A673 (cell line): ENCODE measurements at regions not wholly inside any gene's neighbourhood (a gene's known extent, or its start where the extent isn't known, plus 50 kb on each side); places are given as distances from the start of the nearest gene placed in this dataset.

Source experiments
- CTCF ChIP-seq: fragments of 300-800, 200-600 bp; sonication (generic); conservative IDR thresholded peaks from 2 replicates; pipeline ENCODE4 v1.5.1; 2017; ENCODE audit warnings: low read depth, mild to moderate bottlenecking, antibody characterized with exemption, low read length, moderate library complexity, mixed read lengths
- EZH2 ChIP-seq: fragments of 200-600 bp; sonication (generic); IDR thresholded peaks from 2 replicates; pipeline ENCODE4 v1.6.1; 2017; ENCODE audit warnings: borderline replicate concordance, low read depth, mild to moderate bottlenecking, mixed read lengths, antibody characterized with exemption, low read length; ENCODE audit not compliant: poor library complexity, severe bottlenecking

DNA sequence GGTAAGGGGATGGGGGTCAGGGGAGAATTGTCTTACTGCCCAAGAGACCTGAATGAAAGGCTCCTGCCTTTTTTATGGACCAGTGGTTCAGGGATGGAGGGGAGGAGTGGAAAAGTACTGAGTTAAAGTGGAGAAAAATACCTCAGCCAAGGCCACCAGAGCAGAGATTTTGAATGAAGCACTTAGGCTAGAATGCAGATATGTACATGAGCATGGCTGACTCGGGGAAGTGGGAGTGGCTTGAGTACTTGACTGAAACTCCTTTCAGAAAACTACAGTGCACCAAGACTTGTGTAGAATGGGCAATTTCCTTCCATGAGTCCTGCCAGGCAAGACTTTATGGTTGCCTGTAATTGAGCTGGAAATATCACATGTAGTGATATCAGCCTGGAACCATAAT is 429.6 kb upstream of the LRRC7 start:
- TF ChIP-seq CTCF (no peak), EZH2 (no peak)
